ENCODE measurements at regions not wholly inside any gene's neighbourhood (a gene's known extent, or its start where the extent isn't known, plus 50 kb on each side); places are given as distances from the start of the nearest gene placed in this dataset.

GRCh38 chr15:96735632-96736240 lies 405.2 kb downstream of the NR2F2 start:
- TF ChIP-seq, protein P1, sequence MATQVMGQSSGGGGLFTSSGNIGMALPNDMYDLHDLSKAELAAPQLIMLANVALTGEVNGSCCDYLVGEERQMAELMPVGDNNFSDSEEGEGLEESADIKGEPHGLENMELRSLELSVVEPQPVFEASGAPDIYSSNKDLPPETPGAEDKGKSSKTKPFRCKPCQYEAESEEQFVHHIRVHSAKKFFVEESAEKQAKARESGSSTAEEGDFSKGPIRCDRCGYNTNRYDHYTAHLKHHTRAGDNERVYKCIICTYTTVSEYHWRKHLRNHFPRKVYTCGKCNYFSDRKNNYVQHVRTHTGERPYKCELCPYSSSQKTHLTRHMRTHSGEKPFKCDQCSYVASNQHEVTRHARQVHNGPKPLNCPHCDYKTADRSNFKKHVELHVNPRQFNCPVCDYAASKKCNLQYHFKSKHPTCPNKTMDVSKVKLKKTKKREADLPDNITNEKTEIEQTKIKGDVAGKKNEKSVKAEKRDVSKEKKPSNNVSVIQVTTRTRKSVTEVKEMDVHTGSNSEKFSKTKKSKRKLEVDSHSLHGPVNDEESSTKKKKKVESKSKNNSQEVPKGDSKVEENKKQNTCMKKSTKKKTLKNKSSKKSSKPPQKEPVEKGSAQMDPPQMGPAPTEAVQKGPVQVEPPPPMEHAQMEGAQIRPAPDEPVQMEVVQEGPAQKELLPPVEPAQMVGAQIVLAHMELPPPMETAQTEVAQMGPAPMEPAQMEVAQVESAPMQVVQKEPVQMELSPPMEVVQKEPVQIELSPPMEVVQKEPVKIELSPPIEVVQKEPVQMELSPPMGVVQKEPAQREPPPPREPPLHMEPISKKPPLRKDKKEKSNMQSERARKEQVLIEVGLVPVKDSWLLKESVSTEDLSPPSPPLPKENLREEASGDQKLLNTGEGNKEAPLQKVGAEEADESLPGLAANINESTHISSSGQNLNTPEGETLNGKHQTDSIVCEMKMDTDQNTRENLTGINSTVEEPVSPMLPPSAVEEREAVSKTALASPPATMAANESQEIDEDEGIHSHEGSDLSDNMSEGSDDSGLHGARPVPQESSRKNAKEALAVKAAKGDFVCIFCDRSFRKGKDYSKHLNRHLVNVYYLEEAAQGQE (IDR thresholded peaks at IDR 0.05; ENCODE audit: low read depth): no peak
- no peak for TF ChIP-seq TEAD4 (IDR thresholded peaks at IDR 0.05)

DNA sequence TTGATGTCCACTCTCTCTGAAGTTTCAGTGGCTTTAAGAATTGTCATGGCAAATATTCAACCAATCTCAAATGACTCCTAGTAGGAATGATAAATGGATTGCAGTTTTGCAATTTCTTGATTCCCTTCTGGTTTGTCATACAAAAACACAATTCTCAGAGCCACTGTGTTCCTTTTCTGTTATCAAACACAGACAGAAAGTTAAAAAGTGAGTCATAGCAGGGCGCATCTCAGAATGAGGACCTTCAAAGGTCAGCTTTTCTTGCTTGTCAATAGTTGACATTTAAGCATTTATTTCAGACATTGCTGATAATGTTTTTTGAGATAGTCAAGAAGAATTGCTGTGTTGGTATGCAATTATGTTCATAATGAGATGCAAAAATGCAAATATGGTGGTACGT lies 405.9 kb downstream of the NR2F2 start:
- TF ChIP-seq TEAD4 (IDR thresholded peaks at IDR 0.05) (no peak), ZBTB7A (IDR thresholded peaks at IDR 0.05; ENCODE audit: low read depth) (no peak), NFIC (IDR thresholded peaks at IDR 0.05) (no peak), EP300 (IDR thresholded peaks at IDR 0.05; ENCODE audit: borderline replicate concordance) (no peak)
- TF ChIP-seq, protein P1 (IDR thresholded peaks at IDR 0.05; ENCODE audit: low read depth): no peak

- TF ChIP-seq ZBTB7A (IDR thresholded peaks at IDR 0.05; ENCODE audit: low read depth) (no peak), EGR1 (IDR thresholded peaks at IDR 0.05) (no peak), CREB1 (IDR thresholded peaks at IDR 0.05; ENCODE audit: low read depth) (no peak), TEAD4 (IDR thresholded peaks at IDR 0.05) (no peak), RAD21 (IDR thresholded peaks at IDR 0.05; ENCODE audit: low read depth) (no peak), CEBPB (IDR thresholded peaks at IDR 0.05) (no peak), TCF12 (IDR thresholded peaks at IDR 0.05; ENCODE audit: low read depth) (no peak), FOXM1 (IDR thresholded peaks at IDR 0.05; ENCODE audit: borderline replicate concordance, low read depth) (no peak)
- TF ChIP-seq, protein P2, sequence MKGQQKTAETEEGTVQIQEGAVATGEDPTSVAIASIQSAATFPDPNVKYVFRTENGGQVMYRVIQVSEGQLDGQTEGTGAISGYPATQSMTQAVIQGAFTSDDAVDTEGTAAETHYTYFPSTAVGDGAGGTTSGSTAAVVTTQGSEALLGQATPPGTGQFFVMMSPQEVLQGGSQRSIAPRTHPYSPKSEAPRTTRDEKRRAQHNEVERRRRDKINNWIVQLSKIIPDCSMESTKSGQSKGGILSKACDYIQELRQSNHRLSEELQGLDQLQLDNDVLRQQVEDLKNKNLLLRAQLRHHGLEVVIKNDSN (IDR thresholded peaks at IDR 0.05): no peak
Observed at GRCh38 chr15:96737408-96737807, 406.9 kb downstream of the NR2F2 start.

DNA sequence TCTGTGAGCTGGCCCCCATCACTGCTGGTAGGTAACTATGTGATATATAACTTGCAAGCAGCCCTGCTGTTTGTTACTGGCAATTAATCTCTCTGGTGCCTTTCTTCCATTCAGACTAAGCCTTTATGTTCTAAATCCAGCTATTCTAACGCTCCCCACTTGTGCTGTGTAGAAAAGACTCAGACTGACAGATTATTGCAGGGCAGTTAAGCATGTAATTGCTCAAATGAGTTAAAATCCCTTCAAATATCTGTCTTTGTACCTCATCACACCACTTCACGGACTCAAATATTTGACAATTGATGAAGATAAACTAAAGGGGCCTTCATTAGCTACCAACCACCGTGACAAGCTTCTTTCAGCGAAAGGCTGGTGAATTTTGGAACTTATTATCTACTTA lies 416.2 kb downstream of the NR2F2 start:
- no peak for TF ChIP-seq TAF1 (IDR thresholded peaks at IDR 0.05; ENCODE audit: low read depth)
- no peak for TF ChIP-seq NFIC (IDR thresholded peaks at IDR 0.05)
- no peak for TF ChIP-seq ZBTB7A (IDR thresholded peaks at IDR 0.05; ENCODE audit: low read depth)
- no peak for TF ChIP-seq CREB1 (IDR thresholded peaks at IDR 0.05; ENCODE audit: low read depth)
- TF ChIP-seq FOXM1 (IDR thresholded peaks at IDR 0.05; ENCODE audit: borderline replicate concordance, low read depth): no peak

- TF ChIP-seq, protein P1 (IDR thresholded peaks at IDR 0.05; ENCODE audit: low read depth): no peak
- no peak for TF ChIP-seq EGR1 (IDR thresholded peaks at IDR 0.05)
Observed at GRCh38 chr15:96747291-96747690, 416.8 kb downstream of the NR2F2 start.

DNA sequence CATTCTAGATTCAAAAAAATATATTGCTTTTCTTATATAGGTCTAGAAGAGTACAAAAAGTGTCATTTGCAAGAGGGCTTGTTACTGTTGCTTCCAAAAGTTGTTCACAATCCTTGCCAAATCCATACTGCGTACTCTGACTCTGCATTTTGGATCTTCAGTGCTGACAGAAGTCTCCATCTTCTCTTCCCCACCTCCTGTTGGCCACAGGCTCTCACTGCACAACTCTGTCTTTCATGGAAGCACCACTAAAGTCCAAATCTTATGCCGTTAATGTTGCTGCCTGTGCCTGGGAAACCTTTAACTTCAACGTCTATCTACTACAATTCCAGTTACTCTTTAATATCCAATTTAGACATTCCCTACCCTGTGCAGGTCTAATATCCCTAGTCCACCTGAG lies 419.9 kb downstream of the NR2F2 start:
- TF ChIP-seq TAF1 (IDR thresholded peaks at IDR 0.05; ENCODE audit: low read depth): no peak
- TF ChIP-seq CEBPB (IDR thresholded peaks at IDR 0.05): no peak
- TF ChIP-seq, protein P1 (IDR thresholded peaks at IDR 0.05; ENCODE audit: low read depth): no peak
- no peak for TF ChIP-seq RAD21 (IDR thresholded peaks at IDR 0.05; ENCODE audit: low read depth)
- no peak for TF ChIP-seq ZBTB7A (IDR thresholded peaks at IDR 0.05; ENCODE audit: low read depth)
- TF ChIP-seq NFIC (IDR thresholded peaks at IDR 0.05): no peak
- TF ChIP-seq TEAD4 (IDR thresholded peaks at IDR 0.05): no peak
- TF ChIP-seq, protein P3, sequence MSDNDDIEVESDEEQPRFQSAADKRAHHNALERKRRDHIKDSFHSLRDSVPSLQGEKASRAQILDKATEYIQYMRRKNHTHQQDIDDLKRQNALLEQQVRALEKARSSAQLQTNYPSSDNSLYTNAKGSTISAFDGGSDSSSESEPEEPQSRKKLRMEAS (IDR thresholded peaks at IDR 0.05): no peak
- TF ChIP-seq TCF12 (IDR thresholded peaks at IDR 0.05; ENCODE audit: low read depth): no peak
- no peak for TF ChIP-seq CREB1 (IDR thresholded peaks at IDR 0.05; ENCODE audit: low read depth)
- TF ChIP-seq EGR1 (IDR thresholded peaks at IDR 0.05): no peak
- TF ChIP-seq, protein P2 (IDR thresholded peaks at IDR 0.05): no peak
- TF ChIP-seq FOXM1 (IDR thresholded peaks at IDR 0.05; ENCODE audit: borderline replicate concordance, low read depth): no peak
- TF ChIP-seq EP300 (IDR thresholded peaks at IDR 0.05; ENCODE audit: borderline replicate concordance): no peak
- TF ChIP-seq YY1 (IDR thresholded peaks at IDR 0.05; ENCODE audit: low read depth): no peak
